K562 (cell line): ENCODE measurements at regions not wholly inside any gene's neighbourhood (a gene's known extent, or its start where the extent isn't known, plus 50 kb on each side); places are given as distances from the start of the nearest gene placed in this dataset.

Experiments
- ATAC-seq: fragments of 200-7000 bp; cut with Tn5 transposase; 3 replicates; pipeline ENCODE4 v1.9.1; 2020; ENCODE audit warnings: moderate library complexity
- BruUV-seq: library from RNA; stranded (reverse); fragments of 400-500 nt; replicated peaks from 2 replicates; lab custom pipeline; 2021; lab: Mats Ljungman, UMichigan
- CTCF ChIA-PET: fragments of 300-600 bp; formaldehyde crosslinking; extraction: SDS; loops from one replicate; lab custom pipeline; 2021; ENCODE audit warnings: low intra/inter-chr PET ratio; lab: Yijun Ruan, JAX
- POLR2A ChIA-PET: fragments of 300-600, 350-650 bp; sonication (Branson Sonifier 250); formaldehyde crosslinking; extraction: SDS; loops from one replicate; lab custom pipeline; 2021; ENCODE audit warnings: antibody characterized with exemption, inconsistent platforms; lab: Yijun Ruan, JAX
- DNase-seq, 4 experiments: peaks; one replicate each; pipeline versions ENCODE4 v3.0.0 to v3.0.0-alpha.2; 2011 to 2018; ENCODE audit warnings: low spot score in 3 of 4, mixed read lengths in 3 of 4; ENCODE audit errors: extremely low read depth in 1 of 4
- FAIRE-seq: peaks from 2 replicates; lab custom pipeline; 2011; peaks lifted over from hg19 to GRCh38; lab: Jason Lieb, UNC
- H2AFZ ChIP-seq: 2 replicates; pipeline ENCODE4 v1.6.0; 2011; ENCODE audit warnings: low read depth, low read length, control low read depth, inconsistent platforms
- H3K27ac ChIP-seq: fragments of 200-600 bp; 3 replicates; pipeline ENCODE4 v1.8.0; 2011; ENCODE audit warnings: low read depth, mild to moderate bottlenecking, control low read depth, inconsistent platforms, low read length, moderate library complexity, mixed read lengths; ENCODE audit errors: extremely low read depth
- H3K27me3 ChIP-seq, 2 experiments: fragments of 300-600 bp in 1 of 2; 2 replicates in 1 of 2; 3 replicates in 1 of 2; pipeline versions ENCODE4 v1.6.0 to v1.8.0; 2011; ENCODE audit warnings: inconsistent platforms in 2 of 2, low read length in 2 of 2, mild to moderate bottlenecking in 1 of 2, mixed read lengths in 1 of 2, moderate library complexity in 1 of 2; ENCODE audit not compliant: control insufficient read depth in 2 of 2, insufficient read depth in 2 of 2
- H3K36me3 ChIP-seq: fragments of 300-600 bp; 3 replicates; pipeline ENCODE4 v1.8.0; 2011; ENCODE audit warnings: mild to moderate bottlenecking, low read length, inconsistent platforms; ENCODE audit not compliant: control insufficient read depth, insufficient read depth
- H3K4me1 ChIP-seq, 2 experiments: fragments of 200-600 bp in 1 of 2; replicated peaks in 1 of 2; 2 replicates in 1 of 2; 3 replicates in 1 of 2; pipeline versions ENCODE4 v1.5.1 to v1.8.0; 2011; ENCODE audit warnings: inconsistent platforms in 2 of 2, low read length in 2 of 2, mild to moderate bottlenecking in 1 of 2, mixed read lengths in 1 of 2, moderate library complexity in 1 of 2; ENCODE audit not compliant: control insufficient read depth in 2 of 2, insufficient read depth in 2 of 2
- H3K4me2 ChIP-seq: 2 replicates; pipeline ENCODE4 v1.6.1; 2011; ENCODE audit warnings: low read length, control low read depth, inconsistent platforms, mixed read lengths; ENCODE audit not compliant: insufficient read depth
- H3K4me3 ChIP-seq: fragments of 200-600 bp; sonication (generic), shearing (Covaris generic); 2 replicates; pipeline ENCODE4 v1.5.1; 2016; ENCODE audit warnings: control low read depth, inconsistent platforms
- H3K79me2 ChIP-seq: fragments of 200-600 bp; 3 replicates; pipeline ENCODE4 v1.8.0; 2011; ENCODE audit warnings: low read length, inconsistent platforms; ENCODE audit not compliant: control insufficient read depth, insufficient read depth
- H3K9ac ChIP-seq, 2 experiments: 2 replicates each; pipeline versions ENCODE4 v1.6.0 to v1.6.1; 2011; ENCODE audit warnings: low read depth in 2 of 2, low read length in 2 of 2, control low read depth in 1 of 2, inconsistent platforms in 1 of 2, mild to moderate bottlenecking in 1 of 2, mixed read lengths in 1 of 2; ENCODE audit not compliant: insufficient read depth in 1 of 2
- H3K9me1 ChIP-seq: one replicate; pipeline ENCODE4 v1.6.0; 2011; ENCODE audit warnings: inconsistent platforms, mild to moderate bottlenecking, low read length, moderate library complexity; ENCODE audit not compliant: control insufficient read depth, insufficient read depth
- H3K9me3 ChIP-seq: replicated peaks from 2 replicates; pipeline ENCODE4 v1.5.1; 2011; ENCODE audit warnings: low read depth, low read length, inconsistent platforms; ENCODE audit not compliant: control insufficient read depth, insufficient read depth
- H4K20me1 ChIP-seq: replicated peaks from 2 replicates; pipeline ENCODE4 v1.6.1; 2011; ENCODE audit warnings: low read length, inconsistent platforms, mixed read lengths; ENCODE audit not compliant: control insufficient read depth, insufficient read depth
- GTF2E2 ChIP-seq: fragments of 200-800 bp; sonication (Bioruptor generic); IDR thresholded peaks from 2 replicates; pipeline ENCODE4 v1.6.1; 2016; ENCODE audit warnings: missing genetic modification characterization, missing compliant biosample characterization
- HCFC1 ChIP-seq: IDR thresholded peaks from 2 replicates; pipeline ENCODE4 v1.6.1; 2012; ENCODE audit warnings: low read depth, low read length, improper control_type of control experiment
- KHSRP ChIP-seq: fragments of 450-650 bp; IDR thresholded peaks from 2 replicates; pipeline ENCODE4 v1.6.1; 2017
- L3MBTL2 ChIP-seq: fragments of 450-650 bp; IDR thresholded peaks from 2 replicates; pipeline ENCODE4 v1.6.1; 2016; ENCODE audit warnings: mild to moderate bottlenecking, moderate library complexity
- MNT ChIP-seq, 2 experiments: fragments of 450-650 bp; conservative IDR thresholded peaks; 2 replicates each; pipeline ENCODE4 v1.6.1; 2017; ENCODE audit warnings: mild to moderate bottlenecking in 2 of 2, moderate library complexity in 2 of 2
- NR4A1 ChIP-seq, 2 experiments: fragments of 250-450 bp in 1 of 2; fragments of 450-650 bp in 1 of 2; sonication (Bioruptor Pico) in 1 of 2; IDR thresholded peaks; 2 replicates each; pipeline versions ENCODE4 v1.4.0 to v1.6.1; 2016 to 2020; ENCODE audit warnings: mild to moderate bottlenecking in 2 of 2, missing compliant biosample characterization in 1 of 2, missing genetic modification characterization in 1 of 2, moderate library complexity in 1 of 2
- PATZ1 ChIP-seq: fragments of 250-450 bp; sonication (Bioruptor Pico); IDR thresholded peaks from 2 replicates; pipeline ENCODE4 v1.5.0; 2020; ENCODE audit warnings: mild to moderate bottlenecking, borderline replicate concordance
- PHTF2 ChIP-seq: fragments of 250-450 bp; sonication (Bioruptor Pico); IDR thresholded peaks from 2 replicates; pipeline ENCODE4 v1.5.0; 2021; ENCODE audit warnings: mild to moderate bottlenecking
- POLR2A ChIP-seq: fragments of 450-650 bp; conservative IDR thresholded peaks from 2 replicates; pipeline ENCODE4 v1.6.1; 2016
- WGBS: fragments of 100-300 bp; shearing (Covaris generic); methylation state at CpG from one replicate; pipeline ENCODE4 v1.1.6; 2016; ENCODE audit warnings: low coverage, mixed read lengths; ENCODE audit not compliant: insufficient coverage; ENCODE audit errors: missing lambda C conversion rate; 5-methylcytosine and 5-hydroxymethylcytosine counted together
- in situ Hi-C: fragments of 300-500 bp; cut with MboI; formaldehyde crosslinking; loops from 4 replicates; pipeline ENCODE4 v1.15.0; 2018; ENCODE audit warnings: inconsistent platforms, mixed read lengths
- intact Hi-C: fragments of 100-400 bp; cut with micrococcal nuclease; formaldehyde crosslinking; loops from 2 replicates; pipeline ENCODE4 v1.14.2; 2022

DNA sequence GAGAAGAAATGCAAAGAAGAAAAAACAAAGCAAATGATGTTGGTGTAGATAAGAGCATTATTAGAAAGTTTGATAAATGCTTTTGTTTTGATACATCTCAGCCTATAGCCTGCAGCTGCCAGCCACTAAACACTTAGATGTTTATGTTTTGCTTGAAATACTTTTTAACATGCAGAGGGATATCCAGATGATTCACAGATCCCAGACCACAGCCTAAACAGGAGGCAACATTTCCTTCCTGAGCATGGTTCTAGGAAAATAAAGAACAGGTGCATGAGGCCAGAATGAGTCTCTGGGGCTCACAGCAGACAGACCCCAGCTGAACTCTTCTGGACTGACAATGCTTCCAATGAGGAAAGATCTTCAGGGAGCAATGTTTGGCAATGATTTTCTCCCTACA, 103.7 kb upstream of the EEA1 start:
- in situ Hi-C loops (no loop called here), intact Hi-C loops (no loop called here)
- no peak for FAIRE-seq
- ATAC-seq, result no peak
- Histone ChIP-seq H4K20me1 (no peaks in the 10 kb centered on the region), H3K27ac (no peak overlapping the region), H3K79me2 (no peaks in the 10 kb centered on the region), H3K4me1 (no peaks in the 10 kb centered on the region; a peak in 1 of 5 replicates), H3K4me3 (no peak overlapping the region), H3K9me3 (no peaks in the 10 kb centered on the region; the same call in 1 of the 2 replicates), H3K36me3 (no peaks in the 10 kb centered on the region), H3K4me2 (no peak overlapping the region), H3K9me1 (no peaks in the 10 kb centered on the region), H3K9ac (no peak overlapping the region), H2AFZ (no peak overlapping the region), H3K27me3 (peaks cover 0 to 4% of the 10 kb centered on the region in 2 experiments; a peak in 1 of 5 replicates)
- ChIA-PET POLR2A (no interaction called here), CTCF (no interaction called here)
- DNase-seq, result no peak
- no peak for TF ChIP-seq PATZ1 (CRISPR knock-in tag)
- BruUV-seq, result no TSS peak

- Histone ChIP-seq H3K9me1 (no peaks in the 10 kb centered on the region), H4K20me1 (no peaks in the 10 kb centered on the region), H3K4me3 (no peak overlapping the region), H3K36me3 (no peaks in the 10 kb centered on the region), H3K27ac (no peak overlapping the region), H2AFZ (no peak overlapping the region), H3K4me1 (no peaks in the 10 kb centered on the region; a peak in 1 of 5 replicates), H3K27me3 (peaks cover 0 to 4% of the 10 kb centered on the region in 2 experiments; a peak in 1 of 5 replicates), H3K9me3 (no peaks in the 10 kb centered on the region; the same call in 1 of the 2 replicates)
- intact Hi-C loops (no loop called here), in situ Hi-C loops (no loop called here)
- BruUV-seq, result no TSS peak
- DNase-seq (no peak), ATAC-seq (no peak), FAIRE-seq (no peak)
- CTCF ChIA-PET, result no interaction called here
- WGBS, result 7% methylated on average over 1 of the region's 1 CpG
- TF ChIP-seq L3MBTL2 (no peak), NR4A1 (CRISPR knock-in tag; IDR thresholded peaks at IDR 0.05) (no peak), NR4A1 (tag; IDR thresholded peaks at IDR 0.05) (no peak), HCFC1 (no peak), KHSRP (no peak), PHTF2 (no peak), GTF2E2 (tag) (no peak), MNT (conservative IDR thresholded peaks at IDR 0.05) (no peak), POLR2A (no peak)
- TF ChIP-seq, all 486 proteins: peak for 0
- POLR2A ChIA-PET, result interaction anchor here (1.3 kb wide), 1 partner anchor 11 kb away, joined by 6 read pairs; no protein-coding TSS in a partner anchor
- Histone ChIP-seq H3K9ac (no peak overlapping the region), H3K4me2 (no peak overlapping the region), H3K79me2 (no peaks in the 10 kb centered on the region)
Measured at GRCh38 chr12:93033948-93034347, 104.9 kb upstream of the EEA1 start.
